SK-MEL-5 (cell line): ENCODE measurements at regions not wholly inside any gene's neighbourhood (a gene's known extent, or its start where the extent isn't known, plus 50 kb on each side); places are given as distances from the start of the nearest gene placed in this dataset.
"Not testable (repeated sequence)": the region's sequence is repeated elsewhere in the genome, so short reads cannot be mapped to it uniquely, and the experiment has no call there.

Experiments used
- DNase-seq: peaks from one replicate; pipeline ENCODE4 v3.0.0-alpha.2; 2016; ENCODE audit warnings: low read depth, low spot score
- in situ Hi-C: cut with HindIII; loops from 2 replicates; pipeline ENCODE4 v1.10.0; 2016; ENCODE audit warnings: low sequenced_read_pairs, high pct_unique_total_duplicates, low pct_unique_long_range_greater_than_20kb

GRCh38 chr15:70602834-70603560 is 160.4 kb downstream of the UACA start:
- in situ Hi-C loops: no loop called here
- DNase-seq: peak; percentile 66

- in situ Hi-C loops: no loop called here
These were observed 161.1 kb downstream of the UACA start for GRCh38 chr15:70602281-70602680.

GRCh38 chr15:70597945-70598344 is 165.4 kb downstream of the UACA start:
- in situ Hi-C loops: no loop called here
- no peak for DNase-seq

More at GRCh38 chr15:70602281-70602680, 161.1 kb downstream of the UACA start:
- no peak for DNase-seq

GRCh38 chr15:70597056-70597603 is 166.2 kb downstream of the UACA start:
- no peak for DNase-seq
- in situ Hi-C loops: no loop called here

- no peak for DNase-seq
- in situ Hi-C loops: no loop called here
These were observed 166.9 kb downstream of the UACA start for GRCh38 chr15:70596354-70597055.

- in situ Hi-C loops: no loop called here
- no peak for DNase-seq
These were observed 169.6 kb downstream of the UACA start for GRCh38 chr15:70593795-70594194.

- no peak for DNase-seq
- in situ Hi-C loops: no loop called here
These were observed 173.6 kb downstream of the UACA start for GRCh38 chr15:70589728-70590127.

- no peak for DNase-seq
- in situ Hi-C loops: no loop called here
These were observed 174.1 kb downstream of the UACA start for GRCh38 chr15:70589221-70589620.

GRCh38 chr15:70588613-70589012 is 174.7 kb downstream of the UACA start:
- no peak for DNase-seq
- in situ Hi-C loops: no loop called here

- in situ Hi-C loops: no loop called here
- no peak for DNase-seq
These were observed 175.3 kb downstream of the UACA start for GRCh38 chr15:70587896-70588567.

- DNase-seq, in situ Hi-C loops: not testable (repeated sequence)
These were observed 176.2 kb downstream of the UACA start for GRCh38 chr15:70587012-70587634.

GRCh38 chr15:70586241-70586640 is 177.1 kb downstream of the UACA start:
- in situ Hi-C loops: no loop called here
- no peak for DNase-seq

GRCh38 chr15:70585707-70586034 is 177.7 kb downstream of the UACA start:
- no peak for DNase-seq
- in situ Hi-C loops: no loop called here

GRCh38 chr15:70584838-70585706 is 178.3 kb downstream of the UACA start:
- no peak for DNase-seq
- in situ Hi-C loops: no loop called here

GRCh38 chr15:70584441-70584837 is 178.9 kb downstream of the UACA start:
- no peak for DNase-seq
- in situ Hi-C loops: no loop called here

GRCh38 chr15:70583006-70583405 is 180.4 kb downstream of the UACA start:
- no peak for DNase-seq
- in situ Hi-C loops: no loop called here
